SU-DHL-6 (cell line): ENCODE measurements at regions not wholly inside any gene's neighbourhood (a gene's known extent, or its start where the extent isn't known, plus 50 kb on each side); places are given as distances from the start of the nearest gene placed in this dataset.

Source experiments
- H2AFZ ChIP-seq: fragments of 200-600 bp; sonication (generic); 2 replicates; pipeline ENCODE4 v1.6.1; 2014; ENCODE audit warnings: low read depth, mild to moderate bottlenecking, moderate library complexity, mixed read lengths, antibody characterized with exemption, low read length; ENCODE audit not compliant: severe bottlenecking
- H3F3A ChIP-seq: fragments of 200-600 bp; shearing (Covaris generic); 2 replicates; pipeline ENCODE4 v1.6.0; 2016; ENCODE audit warnings: antibody characterized with exemption, mild to moderate bottlenecking; ENCODE audit not compliant: insufficient read depth
- H3K27ac ChIP-seq: fragments of 200-600 bp; sonication (generic); 2 replicates; pipeline ENCODE4 v1.5.1; 2016; ENCODE audit warnings: low read depth, mild to moderate bottlenecking, low read length, moderate library complexity, mixed read lengths
- H3K27me3 ChIP-seq: fragments of 200-600 bp; sonication (generic), shearing (Covaris generic); 2 replicates; pipeline ENCODE4 v1.6.0; 2014; ENCODE audit warnings: mild to moderate bottlenecking, low read length
- H3K36me3 ChIP-seq: fragments of 200-600 bp; sonication (generic); 2 replicates; pipeline ENCODE4 v1.6.1; 2014; ENCODE audit warnings: mild to moderate bottlenecking, low read length, mixed read lengths
- H3K4me2 ChIP-seq: fragments of 300-600, 200-600 bp; shearing (Covaris generic), sonication (generic); 2 replicates; pipeline ENCODE4 v1.6.0; 2014; ENCODE audit warnings: low read length, low read depth, mild to moderate bottlenecking; ENCODE audit not compliant: poor library complexity, severe bottlenecking
- H3K4me3 ChIP-seq: fragments of 200-600 bp; sonication (generic); 2 replicates; pipeline ENCODE4 v1.5.1; 2014; ENCODE audit warnings: antibody characterized with exemption, low read length, mild to moderate bottlenecking, mixed read lengths; ENCODE audit not compliant: insufficient read depth, poor library complexity, severe bottlenecking
- H3K79me2 ChIP-seq: fragments of 200-600 bp; sonication (generic); 2 replicates; pipeline ENCODE4 v1.6.1; 2014; ENCODE audit warnings: mild to moderate bottlenecking, low read length, moderate library complexity; ENCODE audit not compliant: insufficient read depth
- H3K9ac ChIP-seq: fragments of 200-600 bp; sonication (generic); 2 replicates; pipeline ENCODE4 v1.7.0; 2014; ENCODE audit warnings: mild to moderate bottlenecking, low read length
- H3K9me2 ChIP-seq: fragments of 200-600 bp; sonication (generic); replicated peaks from 2 replicates; pipeline ENCODE4 v1.6.1; 2014; ENCODE audit warnings: low read length; ENCODE audit not compliant: insufficient read depth
- H3K9me3 ChIP-seq: fragments of 200-600 bp; sonication (generic); 2 replicates; pipeline ENCODE4 v1.6.1; 2014; ENCODE audit warnings: low read length, mixed read lengths; ENCODE audit not compliant: insufficient read depth
- H4K20me1 ChIP-seq: fragments of 200-600 bp; sonication (generic); 2 replicates; pipeline ENCODE4 v1.6.1; 2014; ENCODE audit warnings: low read depth, mild to moderate bottlenecking, antibody characterized with exemption, low read length, moderate library complexity, mixed read lengths
- EZH2phosphoT487 ChIP-seq: fragments of 200-600 bp; sonication (generic), shearing (Covaris generic); conservative IDR thresholded peaks from 2 replicates; pipeline ENCODE4 v1.6.1; 2018; ENCODE audit warnings: mild to moderate bottlenecking, antibody characterized with exemption, low read length, moderate library complexity, mixed read lengths
- TF ChIP-seq, protein P1 (sequence below): fragments of 200-600 bp; sonication (generic); IDR thresholded peaks from one replicate; pipeline ENCODE4 v1.5.1; 2017; ENCODE audit warnings: antibody characterized with exemption, mild to moderate bottlenecking, low read length, moderate library complexity; ENCODE audit not compliant: insufficient read depth, poor library complexity, severe bottlenecking

DNA sequence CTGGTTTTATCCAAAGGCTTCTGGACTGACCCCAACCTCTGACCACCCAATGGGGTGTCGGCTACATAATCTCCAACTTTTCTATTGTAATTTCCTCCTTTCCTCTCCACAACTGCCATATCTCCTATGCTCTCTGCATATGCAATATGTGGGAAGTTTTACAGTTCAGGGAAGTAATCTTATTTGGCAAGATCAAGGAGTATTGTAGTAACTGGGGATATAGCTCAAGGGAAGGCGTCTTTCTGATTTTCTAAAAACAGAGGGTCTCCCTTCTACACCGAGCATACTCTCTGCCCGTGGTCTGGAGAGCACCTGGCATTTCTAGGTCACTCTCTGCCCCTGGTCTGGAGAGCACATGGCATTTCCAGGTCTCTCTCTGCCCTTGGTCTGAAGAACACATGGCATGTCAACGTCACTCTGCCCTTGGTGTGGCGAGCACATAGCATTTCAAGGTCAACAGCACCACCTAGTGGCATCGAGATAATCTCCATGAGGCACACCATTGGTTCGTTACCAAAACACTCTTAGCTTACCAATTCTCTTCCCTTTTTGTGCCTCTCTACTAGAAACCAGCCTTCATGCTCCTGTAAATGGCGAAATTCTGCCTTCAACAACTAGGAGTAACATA is 616.4 kb upstream of the NUDT12 start:
- no peak overlapping the region for H3K4me3 ChIP-seq
- no peaks in the 10 kb centered on the region for H3F3A ChIP-seq
- no peaks in the 10 kb centered on the region for H3K27me3 ChIP-seq
- H2AFZ ChIP-seq = no peak overlapping the region
- H3K9me2 ChIP-seq = no peaks in the 10 kb centered on the region
- no peaks in the 10 kb centered on the region for H3K36me3 ChIP-seq
- peaks cover 8% of the 10 kb centered on the region; the same call in 1 of the 2 replicates for H3K9me3 ChIP-seq
- H3K9ac ChIP-seq = no peak overlapping the region
- H4K20me1 ChIP-seq = no peaks in the 10 kb centered on the region
- TF ChIP-seq, protein P1, sequence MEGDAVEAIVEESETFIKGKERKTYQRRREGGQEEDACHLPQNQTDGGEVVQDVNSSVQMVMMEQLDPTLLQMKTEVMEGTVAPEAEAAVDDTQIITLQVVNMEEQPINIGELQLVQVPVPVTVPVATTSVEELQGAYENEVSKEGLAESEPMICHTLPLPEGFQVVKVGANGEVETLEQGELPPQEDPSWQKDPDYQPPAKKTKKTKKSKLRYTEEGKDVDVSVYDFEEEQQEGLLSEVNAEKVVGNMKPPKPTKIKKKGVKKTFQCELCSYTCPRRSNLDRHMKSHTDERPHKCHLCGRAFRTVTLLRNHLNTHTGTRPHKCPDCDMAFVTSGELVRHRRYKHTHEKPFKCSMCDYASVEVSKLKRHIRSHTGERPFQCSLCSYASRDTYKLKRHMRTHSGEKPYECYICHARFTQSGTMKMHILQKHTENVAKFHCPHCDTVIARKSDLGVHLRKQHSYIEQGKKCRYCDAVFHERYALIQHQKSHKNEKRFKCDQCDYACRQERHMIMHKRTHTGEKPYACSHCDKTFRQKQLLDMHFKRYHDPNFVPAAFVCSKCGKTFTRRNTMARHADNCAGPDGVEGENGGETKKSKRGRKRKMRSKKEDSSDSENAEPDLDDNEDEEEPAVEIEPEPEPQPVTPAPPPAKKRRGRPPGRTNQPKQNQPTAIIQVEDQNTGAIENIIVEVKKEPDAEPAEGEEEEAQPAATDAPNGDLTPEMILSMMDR = peak; percentile 41
- TF ChIP-seq EZH2phosphoT487 = no peak
- H3K4me2 ChIP-seq = no peak overlapping the region
- no peak overlapping the region for H3K27ac ChIP-seq
- H3K79me2 ChIP-seq = no peaks in the 10 kb centered on the region

GRCh38 chr5:104178066-104178465 is 615.5 kb upstream of the NUDT12 start:
- Histone ChIP-seq H3K36me3 (no peaks in the 10 kb centered on the region), H4K20me1 (no peaks in the 10 kb centered on the region), H3K27me3 (no peaks in the 10 kb centered on the region), H3K79me2 (no peaks in the 10 kb centered on the region), H3K4me3 (no peak overlapping the region), H3K9ac (no peak overlapping the region), H3K9me2 (no peaks in the 10 kb centered on the region), H3F3A (no peaks in the 10 kb centered on the region), H3K27ac (no peak overlapping the region), H2AFZ (peak overlapping the region; percentile 8), H3K4me2 (no peak overlapping the region), H3K9me3 (peaks cover 8% of the 10 kb centered on the region; the same call in 1 of the 2 replicates)
- TF ChIP-seq, protein P1 = no peak
- TF ChIP-seq EZH2phosphoT487 = no peak

- no peak overlapping the region for H3K4me2 ChIP-seq
- H3K9ac ChIP-seq = no peak overlapping the region
- H3K27me3 ChIP-seq = no peaks in the 10 kb centered on the region
- no peak overlapping the region for H2AFZ ChIP-seq
- no peaks in the 10 kb centered on the region for H3F3A ChIP-seq
- H3K9me3 ChIP-seq = peaks cover 8% of the 10 kb centered on the region; the same call in 1 of the 2 replicates
- H3K36me3 ChIP-seq = no peaks in the 10 kb centered on the region
- H3K79me2 ChIP-seq = no peaks in the 10 kb centered on the region
- TF ChIP-seq EZH2phosphoT487 = no peak
- TF ChIP-seq, protein P1 = no peak
- no peak overlapping the region for H3K4me3 ChIP-seq
- no peaks in the 10 kb centered on the region for H3K9me2 ChIP-seq
- H3K27ac ChIP-seq = no peak overlapping the region
- no peaks in the 10 kb centered on the region for H4K20me1 ChIP-seq
Observed at GRCh38 chr5:104177651-104178050, 615.1 kb upstream of the NUDT12 start.
